Sigmoid colon (tissue), 6 donors: ENCODE measurements at regions not wholly inside any gene's neighbourhood (a gene's known extent, or its start where the extent isn't known, plus 50 kb on each side); places are given as distances from the start of the nearest gene placed in this dataset.
A peak's percentile ranks its signal among the peaks of the same experiment; 100 is the strongest.

Experiments used
- DNase-seq: peaks from one replicate; pipeline ENCODE4 v3.0.0-alpha.2; 2019
- H3K27ac ChIP-seq, 4 donors: fragments of 200-600 bp; sonication (generic); one replicate each; pipeline ENCODE4 v1.5.1; 2016 to 2019; ENCODE audit warnings: mild to moderate bottlenecking in 1 of 4
- H3K27me3 ChIP-seq, 3 donors: fragments of 200-600 bp; sonication (generic); one replicate each; pipeline ENCODE4 v1.5.1; 2019; ENCODE audit warnings: mild to moderate bottlenecking in 1 of 3
- H3K36me3 ChIP-seq, 4 donors: fragments of 200-600 bp; sonication (generic); one replicate each; pipeline ENCODE4 v1.5.1; 2016 to 2019
- H3K4me1 ChIP-seq, 4 donors: fragments of 200-600 bp; sonication (generic); one replicate each; pipeline ENCODE4 v1.5.1; 2017 to 2019
- H3K4me3 ChIP-seq, 4 donors: fragments of 200-600 bp; sonication (generic); one replicate each; pipeline ENCODE4 v1.5.1; 2017 to 2019; ENCODE audit warnings: mild to moderate bottlenecking in 2 of 4, moderate library complexity in 1 of 4
- H3K9me3 ChIP-seq, 4 donors: fragments of 200-600 bp in 3 of 4; sonication (generic) in 3 of 4; one replicate each; pipeline versions ENCODE4 v1.5.1 to v1.6.1; 2013 to 2019
- EP300 ChIP-seq, 4 donors: sonication (generic); formaldehyde crosslinking; IDR thresholded peaks; one replicate each; pipeline ENCODE4 v1.6.1; 2017; ENCODE audit warnings: antibody characterized with exemption in 4 of 4
- POLR2A ChIP-seq, 2 donors: fragments of 450-650 bp; IDR thresholded peaks; one replicate each; pipeline ENCODE4 v1.6.1; 2016; ENCODE audit warnings: antibody characterized with exemption in 2 of 2, mild to moderate bottlenecking in 2 of 2, moderate library complexity in 2 of 2
- POLR2AphosphoS5 ChIP-seq, 4 donors: sonication (generic); formaldehyde crosslinking; IDR thresholded peaks; one replicate each; pipeline ENCODE4 v1.6.1; 2017; ENCODE audit warnings: antibody characterized with exemption in 4 of 4
- WGBS, 2 donors: extraction: QIAGEN DNeasy Blood & Tissue Kit; methylation state at CpG; one replicate each; pipeline ENCODE4 v1.1.7; 2013; 5-methylcytosine and 5-hydroxymethylcytosine counted together
- intact Hi-C: fragments of 100-400 bp; cut with DNase I; formaldehyde crosslinking; loops from one replicate; pipeline ENCODE4 v1.15.1; 2023
- TF ChIP-seq, protein P1 (sequence below), 4 experiments: fragments of 450-650 bp in 3 of 4; fragments of 200-600 bp in 1 of 4; IDR thresholded peaks; one replicate each; pipeline ENCODE4 v1.5.1; 2016 to 2019; ENCODE audit warnings: antibody characterized with exemption in 4 of 4, mild to moderate bottlenecking in 3 of 4, moderate library complexity in 2 of 4
- donor health status: healthy with polysubstance abuse.
- donor health status: healthy.

DNA sequence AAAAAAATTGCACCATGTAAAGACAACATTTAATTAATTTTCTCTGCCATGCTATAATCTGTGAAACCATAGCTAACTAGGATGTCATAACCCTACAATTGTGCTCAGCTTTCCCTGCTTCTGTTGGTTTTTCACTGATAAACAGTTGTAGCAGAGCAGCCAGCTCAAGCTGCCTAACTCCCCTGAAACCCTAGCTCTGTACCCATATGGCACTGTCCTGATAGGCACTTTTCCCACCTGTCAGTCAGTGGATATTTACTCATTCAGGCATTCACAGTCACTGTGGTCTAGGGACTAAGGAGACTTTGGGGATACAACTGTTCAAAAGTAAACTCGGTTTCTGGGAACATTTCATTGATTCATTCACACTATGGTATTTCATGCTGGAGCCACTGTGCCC, 407.0 kb downstream of the DSEL start:
- Histone ChIP-seq H3K36me3 (no peaks in the 10 kb centered on the region), H3K4me1 (no peaks in the 10 kb centered on the region), H3K27ac (no peak overlapping the region), H3K9me3 (no peaks in the 10 kb centered on the region), H3K4me3 (no peak overlapping the region), H3K27me3 (no peaks in the 10 kb centered on the region)
- TF ChIP-seq EP300 (IDR thresholded peaks at IDR 0.05) (no peak), POLR2AphosphoS5 (IDR thresholded peaks at IDR 0.05) (no peak), POLR2A (IDR thresholded peaks at IDR 0.05) (no peak)
- TF ChIP-seq, protein P1, sequence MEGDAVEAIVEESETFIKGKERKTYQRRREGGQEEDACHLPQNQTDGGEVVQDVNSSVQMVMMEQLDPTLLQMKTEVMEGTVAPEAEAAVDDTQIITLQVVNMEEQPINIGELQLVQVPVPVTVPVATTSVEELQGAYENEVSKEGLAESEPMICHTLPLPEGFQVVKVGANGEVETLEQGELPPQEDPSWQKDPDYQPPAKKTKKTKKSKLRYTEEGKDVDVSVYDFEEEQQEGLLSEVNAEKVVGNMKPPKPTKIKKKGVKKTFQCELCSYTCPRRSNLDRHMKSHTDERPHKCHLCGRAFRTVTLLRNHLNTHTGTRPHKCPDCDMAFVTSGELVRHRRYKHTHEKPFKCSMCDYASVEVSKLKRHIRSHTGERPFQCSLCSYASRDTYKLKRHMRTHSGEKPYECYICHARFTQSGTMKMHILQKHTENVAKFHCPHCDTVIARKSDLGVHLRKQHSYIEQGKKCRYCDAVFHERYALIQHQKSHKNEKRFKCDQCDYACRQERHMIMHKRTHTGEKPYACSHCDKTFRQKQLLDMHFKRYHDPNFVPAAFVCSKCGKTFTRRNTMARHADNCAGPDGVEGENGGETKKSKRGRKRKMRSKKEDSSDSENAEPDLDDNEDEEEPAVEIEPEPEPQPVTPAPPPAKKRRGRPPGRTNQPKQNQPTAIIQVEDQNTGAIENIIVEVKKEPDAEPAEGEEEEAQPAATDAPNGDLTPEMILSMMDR (IDR thresholded peaks at IDR 0.05): no peak
- no peak for DNase-seq
- WGBS, 2 donors: 60 to 81% methylated on average over 1 of the region's 1 CpG
- intact Hi-C loops: no loop called here

GRCh38 chr18:67108894-67109293, 407.6 kb downstream of the DSEL start:
- DNase-seq: no peak
- 32 to 65% methylated on average over 3 of the region's 3 CpGs for WGBS, 2 donors
- intact Hi-C loops: no loop called here
- Histone ChIP-seq H3K4me1 (no peaks in the 10 kb centered on the region), H3K27ac (no peak overlapping the region), H3K36me3 (no peaks in the 10 kb centered on the region), H3K9me3 (no peaks in the 10 kb centered on the region), H3K27me3 (no peaks in the 10 kb centered on the region), H3K4me3 (no peak overlapping the region)
- TF ChIP-seq, protein P1 (IDR thresholded peaks at IDR 0.05): no peak
- no peak for TF ChIP-seq POLR2A (IDR thresholded peaks at IDR 0.05)

DNA sequence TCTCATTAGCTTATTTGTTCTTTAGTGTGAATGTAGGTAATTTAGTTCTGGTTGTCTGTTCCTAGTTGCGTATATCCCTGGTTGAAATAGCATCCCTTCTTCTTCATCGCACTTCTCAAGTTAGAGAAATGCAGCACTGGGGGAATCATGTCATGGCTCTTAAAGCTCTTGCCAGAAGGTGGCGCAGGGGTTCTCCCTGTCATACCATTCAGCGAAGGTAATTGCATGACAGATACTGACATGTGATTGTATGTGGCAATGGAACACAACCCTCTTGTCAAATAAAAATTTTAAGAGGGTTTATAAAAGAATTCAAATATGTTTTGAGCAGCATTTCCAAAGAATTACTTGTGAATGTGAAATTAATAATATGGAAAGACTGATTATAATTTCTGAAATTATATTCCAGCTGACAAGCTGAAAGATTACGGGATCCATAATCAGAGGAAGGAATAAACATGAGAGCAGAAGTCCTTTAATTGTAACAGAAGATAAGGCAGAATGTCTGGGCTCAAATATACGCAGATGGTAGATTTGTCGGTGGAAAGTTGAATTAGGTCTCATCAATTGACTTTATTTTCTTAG, 411.7 kb downstream of the DSEL start:
- Histone ChIP-seq H3K4me1 (no peaks in the 10 kb centered on the region), H3K4me3 (no peak overlapping the region), H3K9me3 (no peaks in the 10 kb centered on the region), H3K27ac (no peak overlapping the region), H3K27me3 (no peaks in the 10 kb centered on the region), H3K36me3 (no peaks in the 10 kb centered on the region)
- TF ChIP-seq, protein P1 (IDR thresholded peaks at IDR 0.05): peak in 3 of 4 experiments; percentile 5 to 36 (median 20)
- TF ChIP-seq EP300 (IDR thresholded peaks at IDR 0.05) (no peak), POLR2AphosphoS5 (IDR thresholded peaks at IDR 0.05) (no peak), POLR2A (IDR thresholded peaks at IDR 0.05) (no peak)
- DNase-seq: no peak
- intact Hi-C loops: loop anchor here (2.0 kb wide), 1 partner anchor 92 kb away; no protein-coding TSS in a partner anchor
- 36 to 47% methylated on average over 7 of the region's 7 CpGs for WGBS, 2 donors

GRCh38 chr18:67094123-67094522, 422.4 kb downstream of the DSEL start:
- 55 to 79% methylated on average over 2 of the region's 2 CpGs for WGBS, 2 donors

DNA sequence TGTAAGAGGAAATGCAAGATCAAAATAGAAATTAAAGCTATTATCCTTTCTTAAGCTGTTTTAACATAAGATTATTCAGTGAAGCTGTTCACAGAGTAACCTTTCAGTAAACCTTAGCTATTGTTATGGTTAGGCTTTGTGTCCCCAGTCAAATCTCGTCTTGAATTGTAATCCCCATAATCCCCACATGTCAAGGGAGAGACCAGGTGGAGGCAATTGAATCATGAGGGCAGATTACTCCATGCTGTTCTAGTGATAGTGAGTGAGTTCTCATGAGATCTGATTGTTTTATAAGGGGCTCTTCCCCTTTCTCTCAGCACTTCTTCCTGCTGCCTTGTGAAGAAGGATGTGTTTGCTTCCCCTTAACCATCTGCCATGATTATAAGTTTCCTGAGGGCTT, 424.4 kb downstream of the DSEL start:
- no peak for DNase-seq
- Histone ChIP-seq H3K4me3 (no peak overlapping the region), H3K27ac (no peak overlapping the region), H3K36me3 (no peaks in the 10 kb centered on the region), H3K4me1 (no peaks in the 10 kb centered on the region), H3K9me3 (no peaks in the 10 kb centered on the region), H3K27me3 (no peaks in the 10 kb centered on the region)
- 16 to 46% methylated on average over 1 of the region's 1 CpG for WGBS, 2 donors
- no peak for TF ChIP-seq POLR2AphosphoS5 (IDR thresholded peaks at IDR 0.05)
- no peak for TF ChIP-seq EP300 (IDR thresholded peaks at IDR 0.05)
- TF ChIP-seq, protein P1 (IDR thresholded peaks at IDR 0.05): no peak
- TF ChIP-seq POLR2A (IDR thresholded peaks at IDR 0.05): no peak
- intact Hi-C loops: no loop called here

More at GRCh38 chr18:67094123-67094522, 422.4 kb downstream of the DSEL start:
- no peaks in the 10 kb centered on the region for H3K27me3 ChIP-seq
- H3K36me3 ChIP-seq: no peaks in the 10 kb centered on the region
- no peak overlapping the region for H3K4me3 ChIP-seq
- intact Hi-C loops: no loop called here
- H3K9me3 ChIP-seq: no peaks in the 10 kb centered on the region
- DNase-seq: no peak
- no peaks in the 10 kb centered on the region for H3K4me1 ChIP-seq
- H3K27ac ChIP-seq: no peak overlapping the region
- TF ChIP-seq POLR2A (IDR thresholded peaks at IDR 0.05) (no peak), POLR2AphosphoS5 (IDR thresholded peaks at IDR 0.05) (no peak)
